T-cell (primary cell): ENCODE measurements at regions not wholly inside any gene's neighbourhood (a gene's known extent, or its start where the extent isn't known, plus 50 kb on each side); places are given as distances from the start of the nearest gene placed in this dataset.

Experiments used
- ATAC-seq, 4 experiments: fragments of 200-7000 bp in 3 of 4; fragments of 150-1000 bp in 1 of 4; cut with Tn5 transposase; replicated peaks in 1 of 4; 1 replicate in 3 of 4; 2 replicates in 1 of 4; pipeline ENCODE4 v1.10.0; 2021; ENCODE audit warnings: moderate library complexity in 3 of 4, mild to moderate bottlenecking in 2 of 4, moderate number of reproducible peaks in 1 of 4
- CTCF ChIA-PET, 2 donors: fragments of 300-600 bp; sonication (Branson Sonifier 250); formaldehyde crosslinking; loops; one replicate each; lab custom pipeline; 2022; ENCODE audit warnings: antibody characterized with exemption in 2 of 2; lab: Charles Lee
- POLR2A ChIA-PET, 2 donors: fragments of 300-600 bp; sonication (Branson Sonifier 250); formaldehyde crosslinking; loops; one replicate each; lab custom pipeline; 2022; ENCODE audit warnings: antibody characterized with exemption in 2 of 2; lab: Charles Lee
- DNase-seq, 35 experiments: peaks; one replicate each; pipeline versions ENCODE4 v3.0.0 to v3.0.0-alpha.2; 2013 to 2023
- H3K27ac ChIP-seq: one replicate; pipeline ENCODE4 v1.5.1; 2013; ENCODE audit warnings: low read length
- H3K27me3 ChIP-seq, 2 experiments: replicated peaks in 1 of 2; 1 replicate in 1 of 2; 2 replicates in 1 of 2; pipeline versions ENCODE4 v1.6.1 to v1.7.0; 2013; ENCODE audit warnings: low read length in 1 of 2, mixed read lengths in 1 of 2; ENCODE audit not compliant: control insufficient read depth in 2 of 2, insufficient read depth in 2 of 2; ENCODE audit errors: extremely low read depth in 1 of 2
- H3K36me3 ChIP-seq, 2 donors: 1 replicate in 1 of 2; 2 replicates in 1 of 2; pipeline versions ENCODE4 v1.6.1 to v1.7.0; 2013; ENCODE audit warnings: low read length in 1 of 2; ENCODE audit not compliant: control insufficient read depth in 2 of 2, insufficient read depth in 1 of 2; ENCODE audit errors: extremely low read depth in 1 of 2
- H3K4me1 ChIP-seq, 2 experiments: 1 replicate in 1 of 2; 2 replicates in 1 of 2; pipeline versions ENCODE4 v1.6.1 to v1.7.0; 2013; ENCODE audit warnings: low read length in 2 of 2, mixed read lengths in 1 of 2; ENCODE audit not compliant: insufficient read depth in 2 of 2, control insufficient read depth in 1 of 2; ENCODE audit errors: extremely low read depth in 1 of 2
- H3K4me3 ChIP-seq, 2 donors: 1 replicate in 1 of 2; 2 replicates in 1 of 2; pipeline versions ENCODE4 v1.5.1 to v1.7.0; 2013; ENCODE audit warnings: mild to moderate bottlenecking in 2 of 2, low read length in 1 of 2, moderate library complexity in 1 of 2; ENCODE audit not compliant: control insufficient read depth in 1 of 2; ENCODE audit errors: extremely low read depth in 1 of 2
- H3K9me3 ChIP-seq: 2 replicates; pipeline ENCODE4 v1.7.0; 2013
- H3K27ac Mint-ChIP-seq, 2 donors: one replicate each; pipeline ENCODE4 v1.8.0; 2020 to 2021; ENCODE audit warnings: mild to moderate bottlenecking in 2 of 2, mixed read lengths in 2 of 2
- H3K27me3 Mint-ChIP-seq, 2 donors: one replicate each; pipeline ENCODE4 v1.8.0; 2021 to 2022; ENCODE audit warnings: mixed read lengths in 2 of 2
- H3K36me3 Mint-ChIP-seq: one replicate; pipeline ENCODE4 v1.8.0; 2021; ENCODE audit warnings: mixed read lengths
- H3K4me1 Mint-ChIP-seq, 3 donors: one replicate each; pipeline ENCODE4 v1.8.0; 2020 to 2022; ENCODE audit warnings: mixed read lengths in 3 of 3, mild to moderate bottlenecking in 1 of 3
- H3K4me3 Mint-ChIP-seq, 3 donors: one replicate each; pipeline ENCODE4 v1.8.0; 2020 to 2022; ENCODE audit warnings: mild to moderate bottlenecking in 3 of 3, mixed read lengths in 3 of 3, moderate library complexity in 3 of 3
- H3K9me3 Mint-ChIP-seq, 3 donors: one replicate each; pipeline ENCODE4 v1.8.0; 2020 to 2022; ENCODE audit warnings: mixed read lengths in 3 of 3
- WGBS: methylation state at CpG from one replicate; pipeline ENCODE4 v1.1.5; 2013; ENCODE audit warnings: missing lambda C conversion rate; ENCODE audit not compliant: insufficient coverage; 5-methylcytosine and 5-hydroxymethylcytosine counted together

- no peak overlapping the region for H3K4me3 ChIP-seq
- ATAC-seq (no peak), DNase-seq (no peak)
- H3K27ac Mint-ChIP-seq, result no peak overlapping the region
- H3K36me3 Mint-ChIP-seq, result no peaks in the 10 kb centered on the region
- no CpG with 5 or more reads among the region's 3 CpGs for WGBS
- H3K4me3 Mint-ChIP-seq, result no peak overlapping the region
- H3K27me3 ChIP-seq, result peaks cover 0 to 10% of the 10 kb centered on the region in 2 experiments
- no peaks in the 10 kb centered on the region for H3K4me1 ChIP-seq
- no peak overlapping the region for H3K27ac ChIP-seq
- H3K27me3 Mint-ChIP-seq, result peaks cover 0 to 3% of the 10 kb centered on the region in 2 donors
- no peaks in the 10 kb centered on the region for H3K36me3 ChIP-seq
- no peaks in the 10 kb centered on the region for H3K9me3 ChIP-seq
- ChIA-PET POLR2A (no interaction called here), CTCF (no interaction called here)
- H3K4me1 Mint-ChIP-seq, result peaks cover 0 to 2% (median 1%) of the 10 kb centered on the region in 3 donors
- no peaks in the 10 kb centered on the region for H3K9me3 Mint-ChIP-seq
Observed at GRCh38 chr5:170159947-170160346, 54.2 kb downstream of the FOXI1 start.

- H3K27ac Mint-ChIP-seq, result no peak overlapping the region
- Histone ChIP-seq H3K27me3 (peaks cover 0 to 10% of the 10 kb centered on the region in 2 experiments), H3K9me3 (no peaks in the 10 kb centered on the region), H3K4me3 (no peak overlapping the region), H3K27ac (no peak overlapping the region), H3K4me1 (no peaks in the 10 kb centered on the region), H3K36me3 (no peaks in the 10 kb centered on the region)
- no peak for DNase-seq
- H3K27me3 Mint-ChIP-seq, result peaks cover 0 to 6% of the 10 kb centered on the region in 2 donors
- 61% methylated on average over 3 of the region's 6 CpGs for WGBS
- H3K4me3 Mint-ChIP-seq, result no peak overlapping the region
- no peak for ATAC-seq
- no peaks in the 10 kb centered on the region for H3K9me3 Mint-ChIP-seq
- ChIA-PET CTCF (no interaction called here), POLR2A (no interaction called here)
- no peaks in the 10 kb centered on the region for H3K36me3 Mint-ChIP-seq
- peaks cover 0 to 2% (median 1%) of the 10 kb centered on the region in 3 donors for H3K4me1 Mint-ChIP-seq
Observed at GRCh38 chr5:170161069-170161468, 55.4 kb downstream of the FOXI1 start.

DNA sequence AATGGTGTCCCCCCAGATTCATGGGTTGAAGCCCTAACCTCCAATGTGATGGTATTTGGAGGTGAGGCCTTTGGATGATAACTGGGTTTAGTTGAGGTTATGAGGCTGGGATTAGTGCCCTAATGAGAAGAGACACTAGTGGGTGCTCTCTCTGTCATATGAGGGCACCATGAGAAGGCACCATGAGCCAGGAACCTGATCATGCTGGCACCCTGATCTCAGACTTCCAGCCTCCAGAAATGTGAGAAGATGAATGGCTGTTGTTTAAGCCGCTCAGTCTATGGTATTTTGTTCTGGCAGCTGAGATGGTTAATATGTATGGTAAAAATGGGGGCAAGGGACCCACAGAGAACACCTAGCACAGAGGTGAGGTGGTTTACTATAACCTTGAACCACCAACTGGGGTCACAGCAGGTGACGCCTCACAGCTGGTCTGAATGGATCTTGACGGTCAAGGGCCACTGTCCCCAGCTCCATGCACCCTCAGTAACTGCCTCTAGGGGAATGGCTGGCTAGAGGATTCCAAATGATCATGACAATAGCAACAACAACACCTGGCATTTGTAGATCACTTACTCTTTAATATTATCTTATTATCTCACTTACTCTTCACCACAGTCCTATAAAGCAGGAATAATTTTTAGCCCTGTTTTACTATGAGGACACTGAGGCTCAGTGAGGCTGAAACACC, 57.1 kb downstream of the FOXI1 start:
- Histone ChIP-seq H3K4me1 (no peaks in the 10 kb centered on the region), H3K27ac (no peak overlapping the region), H3K9me3 (no peaks in the 10 kb centered on the region), H3K27me3 (peaks cover 0 to 16% of the 10 kb centered on the region in 2 experiments), H3K36me3 (no peaks in the 10 kb centered on the region), H3K4me3 (no peak overlapping the region)
- peaks cover 0 to 6% of the 10 kb centered on the region in 2 donors for H3K27me3 Mint-ChIP-seq
- ChIA-PET CTCF (no interaction called here), POLR2A (interaction anchor here in 1 of 2 donors (0.6 kb wide), 1 partner anchor 207 kb away, joined by 3 read pairs; no protein-coding TSS in a partner anchor)
- no peak overlapping the region for H3K27ac Mint-ChIP-seq
- 93% methylated on average over 3 of the region's 3 CpGs for WGBS
- no peak overlapping the region for H3K4me3 Mint-ChIP-seq
- peaks cover 0 to 2% (median 1%) of the 10 kb centered on the region in 3 donors for H3K4me1 Mint-ChIP-seq
- H3K9me3 Mint-ChIP-seq, result no peaks in the 10 kb centered on the region
- no peak for DNase-seq
- no peaks in the 10 kb centered on the region for H3K36me3 Mint-ChIP-seq
- ATAC-seq, result no peak

GRCh38 chr5:170164087-170164486, 58.4 kb downstream of the FOXI1 start:
- 60% methylated on average over 1 of the region's 5 CpGs for WGBS

GRCh38 chr5:170164921-170165320, 59.2 kb downstream of the FOXI1 start:
- Histone ChIP-seq H3K9me3 (no peaks in the 10 kb centered on the region), H3K36me3 (no peaks in the 10 kb centered on the region), H3K4me3 (no peak overlapping the region), H3K27ac (no peak overlapping the region), H3K27me3 (peaks cover 0 to 19% of the 10 kb centered on the region in 2 experiments), H3K4me1 (no peaks in the 10 kb centered on the region)
- Mint-ChIP-seq H3K27me3 (peaks cover 0 to 6% of the 10 kb centered on the region in 2 donors), H3K36me3 (no peaks in the 10 kb centered on the region), H3K4me1 (peaks cover 0 to 2% (median 1%) of the 10 kb centered on the region in 3 donors), H3K9me3 (no peaks in the 10 kb centered on the region), H3K4me3 (no peak overlapping the region), H3K27ac (no peak overlapping the region)
- CTCF ChIA-PET, result no interaction called here
- WGBS, result 80% methylated on average over 1 of the region's 6 CpGs
- DNase-seq, result no peak
- no peak for ATAC-seq
- POLR2A ChIA-PET, result no interaction called here

More at GRCh38 chr5:170164087-170164486, 58.4 kb downstream of the FOXI1 start:
- peaks cover 0 to 2% (median 1%) of the 10 kb centered on the region in 3 donors for H3K4me1 Mint-ChIP-seq
- no peak for DNase-seq
- H3K27me3 Mint-ChIP-seq, result peaks cover 0 to 6% of the 10 kb centered on the region in 2 donors
- no peak for ATAC-seq
- ChIA-PET CTCF (interaction anchor here in 1 of 2 donors (0.5 kb wide), 1 partner anchor 186 kb away, joined by 7 read pairs; no protein-coding TSS in a partner anchor), POLR2A (no interaction called here)
- Histone ChIP-seq H3K36me3 (no peaks in the 10 kb centered on the region), H3K27ac (no peak overlapping the region), H3K4me3 (no peak overlapping the region), H3K9me3 (no peaks in the 10 kb centered on the region), H3K4me1 (no peaks in the 10 kb centered on the region), H3K27me3 (peaks cover 0 to 23% of the 10 kb centered on the region in 2 experiments)
- H3K36me3 Mint-ChIP-seq, result no peaks in the 10 kb centered on the region
- H3K27ac Mint-ChIP-seq, result no peak overlapping the region
- no peak overlapping the region for H3K4me3 Mint-ChIP-seq
- H3K9me3 Mint-ChIP-seq, result no peaks in the 10 kb centered on the region

GRCh38 chr5:170166101-170166500, 60.4 kb downstream of the FOXI1 start:
- Mint-ChIP-seq H3K4me1 (peaks cover 0 to 1% (median 1%) of the 10 kb centered on the region in 3 donors), H3K27me3 (peaks cover 6 to 8% of the 10 kb centered on the region in 2 donors), H3K9me3 (no peaks in the 10 kb centered on the region), H3K36me3 (no peaks in the 10 kb centered on the region), H3K27ac (no peak overlapping the region), H3K4me3 (no peak overlapping the region)
- whole genome bisulfite sequencing, result 93% methylated on average over 3 of the region's 3 CpGs
- CTCF ChIA-PET, result no interaction called here
- POLR2A ChIA-PET, result no interaction called here
- no peak overlapping the region for H3K4me3 ChIP-seq
- H3K36me3 ChIP-seq, result no peaks in the 10 kb centered on the region
- no peaks in the 10 kb centered on the region for H3K4me1 ChIP-seq
- H3K27me3 ChIP-seq, result peaks cover 0 to 21% of the 10 kb centered on the region in 2 experiments
- ATAC-seq (no peak), DNase-seq (no peak)
- H3K9me3 ChIP-seq, result no peaks in the 10 kb centered on the region
- no peak overlapping the region for H3K27ac ChIP-seq
